ENCODE measurements at regions not wholly inside any gene's neighbourhood (a gene's known extent, or its start where the extent isn't known, plus 50 kb on each side); places are given as distances from the start of the nearest gene placed in this dataset.

DNA sequence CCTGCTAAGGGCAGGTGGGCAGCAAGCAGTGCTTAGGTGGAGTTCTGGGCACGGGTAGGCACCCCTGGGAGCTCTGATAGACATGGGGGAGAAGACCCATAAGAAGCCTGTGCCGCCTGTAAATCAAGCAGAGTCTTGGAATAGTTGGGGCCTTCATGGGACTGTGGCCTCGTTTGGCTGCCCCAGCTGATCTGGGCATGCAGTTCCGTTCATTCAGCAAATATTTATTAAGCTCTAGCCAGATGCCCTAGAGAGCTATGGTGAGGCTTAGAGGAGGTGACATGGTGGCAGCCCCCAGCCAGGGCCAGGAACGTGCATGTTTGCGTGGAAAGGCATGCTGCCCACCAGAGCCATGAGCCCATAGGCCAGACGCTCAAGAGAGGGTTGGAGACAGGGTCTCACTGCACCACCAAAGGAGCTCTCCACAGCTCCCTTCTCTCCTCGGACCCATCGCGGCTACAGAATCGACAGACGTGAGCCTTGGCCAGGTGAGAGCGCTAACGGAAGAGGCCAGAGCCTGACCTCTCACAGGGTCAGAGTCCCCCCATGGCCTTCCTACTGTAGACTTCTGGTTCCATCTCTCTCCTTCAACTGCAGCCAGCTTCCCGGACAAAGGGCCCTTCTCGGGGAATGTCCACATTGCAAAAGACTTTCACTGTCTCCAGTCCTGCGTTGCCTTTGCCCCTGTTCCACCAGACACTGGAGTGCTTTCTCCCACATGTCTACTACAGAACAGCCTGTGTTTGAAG lies 135.7 kb downstream of the INHBB start:
- DNase-seq, result no peak

GRCh38 chr2:120482334-120482733 lies 136.4 kb downstream of the INHBB start:
- DNase-seq, result no peak

GRCh38 chr2:120483355-120483754 lies 137.4 kb downstream of the INHBB start:
- DNase-seq, result no peak

- DNase-seq, result no peak
Observed at GRCh38 chr2:120485096-120485495, 139.2 kb downstream of the INHBB start.

GRCh38 chr2:120486441-120486840 lies 140.5 kb downstream of the INHBB start:
- DNase-seq, result no peak

- DNase-seq, result no peak
Observed at GRCh38 chr2:120486946-120487345, 141.0 kb downstream of the INHBB start.

- no peak for DNase-seq
Observed at GRCh38 chr2:120488531-120488930, 142.6 kb downstream of the INHBB start.

DNA sequence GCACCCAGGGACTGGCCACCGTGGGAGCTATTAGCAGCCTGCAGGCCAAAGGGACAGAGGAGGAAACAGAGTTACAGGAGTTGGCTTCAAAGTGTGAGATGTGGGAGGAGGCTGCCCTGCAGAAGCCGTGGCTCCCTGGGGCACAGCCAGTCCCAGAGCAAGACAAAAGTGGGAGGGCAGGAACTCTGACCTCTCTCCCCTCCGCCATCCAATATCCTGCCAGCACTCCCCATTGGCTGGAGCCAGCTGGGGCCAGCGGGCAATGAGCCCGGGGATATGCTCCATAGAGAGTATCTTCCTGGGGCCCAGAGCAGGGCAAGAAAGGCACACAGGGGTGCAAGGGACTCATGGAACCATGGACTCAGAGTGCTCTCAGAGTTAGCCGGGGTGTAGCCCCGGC lies 143.1 kb downstream of the INHBB start:
- no peak for DNase-seq

DNA sequence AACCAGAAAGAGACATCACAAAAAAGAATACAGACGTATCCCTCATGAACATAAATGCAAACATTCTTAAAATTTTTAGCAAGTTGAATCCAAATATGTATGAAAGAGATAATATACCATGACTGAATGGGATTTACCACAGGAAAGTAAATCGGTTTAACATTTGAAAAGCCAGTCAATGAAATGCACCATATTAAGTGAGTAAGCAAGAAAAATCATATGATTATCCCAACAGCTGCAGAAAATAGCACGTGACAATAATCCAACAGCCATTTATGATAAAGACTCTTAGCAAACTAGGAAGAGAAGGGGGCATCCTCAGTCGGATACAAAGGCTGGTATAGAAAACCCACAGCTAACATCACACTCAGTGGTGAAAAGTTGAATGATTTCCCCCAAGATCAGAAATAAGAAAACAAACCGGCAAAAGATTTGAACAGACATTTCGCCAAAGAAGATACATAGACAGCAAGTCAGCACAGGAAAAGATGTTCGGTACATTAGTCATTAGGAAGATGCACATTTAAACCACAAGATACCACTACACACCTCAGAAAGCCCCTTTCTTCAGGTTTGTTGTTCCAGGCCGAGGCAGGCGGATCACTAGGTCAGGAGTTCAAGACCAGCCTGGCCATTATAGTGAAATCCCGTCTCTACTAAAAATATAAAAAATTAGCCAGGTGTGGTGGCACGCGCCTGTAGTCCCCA lies 144.3 kb downstream of the INHBB start:
- no peak for DNase-seq

- no peak for DNase-seq
Observed at GRCh38 chr2:120491111-120491625, 145.2 kb downstream of the INHBB start.

GRCh38 chr2:120493231-120493630 lies 147.3 kb downstream of the INHBB start:
- no peak for DNase-seq

- no peak for DNase-seq
Observed at GRCh38 chr2:120494446-120494845, 148.5 kb downstream of the INHBB start.

DNA sequence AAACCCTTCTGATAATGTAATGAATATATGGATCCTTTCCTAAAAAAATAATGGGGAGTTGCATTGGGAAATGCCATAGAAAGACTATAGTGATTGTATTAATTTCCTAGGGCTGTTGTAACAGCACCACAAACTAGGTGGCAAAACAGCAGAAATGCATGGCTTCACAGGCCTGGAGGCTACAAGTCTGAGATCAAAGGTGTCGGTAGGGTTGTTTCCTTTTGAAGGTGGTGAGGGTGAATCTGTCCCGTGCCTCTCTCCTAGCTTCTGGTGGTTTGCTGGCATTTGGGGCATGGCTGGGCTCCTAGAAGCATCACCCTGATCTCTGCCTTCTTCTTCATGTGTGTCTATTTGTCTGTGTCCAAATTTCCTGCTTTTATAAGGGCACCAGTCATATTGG lies 149.7 kb downstream of the INHBB start:
- no peak for DNase-seq

DNA sequence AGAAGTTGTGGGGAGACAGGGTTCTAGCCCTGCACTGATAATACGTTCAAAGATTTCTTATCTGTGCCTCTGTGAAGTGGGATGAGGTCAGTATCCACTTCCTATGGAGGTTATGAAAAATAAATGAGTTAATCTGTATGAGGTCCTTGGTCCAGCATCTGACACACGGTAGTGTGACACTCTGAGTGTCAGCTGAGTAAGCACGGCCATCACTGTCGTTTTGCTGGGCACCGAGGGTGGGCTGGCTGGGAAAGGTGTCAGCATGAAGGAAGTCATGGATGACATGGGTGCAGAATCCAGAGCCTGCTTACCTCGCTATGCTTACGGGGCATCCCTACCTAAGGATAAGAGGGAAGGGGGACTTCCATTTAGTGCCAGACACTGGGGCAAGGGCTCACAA lies 150.3 kb downstream of the INHBB start:
- DNase-seq, result no peak

- no peak for DNase-seq
Observed at GRCh38 chr2:120496759-120497158, 150.8 kb downstream of the INHBB start.

- no peak for DNase-seq
Observed at GRCh38 chr2:120497261-120497977, 151.5 kb downstream of the INHBB start.

DNA sequence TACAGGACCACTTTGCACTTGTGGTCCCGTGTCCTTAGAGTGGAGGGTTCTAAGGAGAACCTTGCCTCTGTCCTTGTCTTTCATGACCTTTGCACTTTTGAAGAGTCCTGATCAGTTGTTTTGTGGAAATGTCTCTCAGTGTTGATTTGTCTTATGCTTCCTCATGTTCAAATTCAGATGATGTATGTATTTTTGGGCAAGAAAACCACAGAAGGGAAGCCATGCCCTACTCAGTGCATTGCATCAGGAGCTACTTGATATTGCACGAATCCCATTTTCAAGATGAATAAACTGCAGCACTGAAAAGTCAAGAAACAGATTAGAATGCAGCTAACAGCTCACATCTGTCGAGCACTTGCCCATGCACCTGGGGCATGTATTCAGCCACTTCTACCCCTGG lies 152.2 kb downstream of the INHBB start:
- no peak for DNase-seq

- no peak for DNase-seq
Observed at GRCh38 chr2:120498576-120499394, 152.8 kb downstream of the INHBB start.

GRCh38 chr2:120499784-120500495 lies 154.0 kb downstream of the INHBB start:
- DNase-seq, result no peak

DNA sequence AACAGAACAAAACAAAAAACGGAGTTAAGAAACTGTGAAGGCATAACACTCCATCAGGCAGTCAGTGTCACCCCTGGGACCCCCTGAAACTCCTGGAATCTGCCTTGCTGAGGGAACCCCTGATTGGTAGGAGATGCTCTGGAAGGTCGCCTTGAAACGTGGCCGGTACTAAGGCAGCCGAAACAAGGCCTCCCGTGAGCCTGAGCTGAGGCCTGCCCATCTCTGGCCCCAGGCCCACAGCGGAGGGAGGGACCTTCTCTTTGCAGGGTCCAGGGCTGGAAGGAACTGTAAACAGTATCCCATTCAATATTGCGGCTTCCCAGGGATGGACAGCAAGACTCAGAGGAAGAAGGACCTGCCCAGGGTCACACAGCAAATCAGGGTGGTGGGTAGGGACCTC lies 155.7 kb downstream of the INHBB start:
- no peak for DNase-seq

DNA sequence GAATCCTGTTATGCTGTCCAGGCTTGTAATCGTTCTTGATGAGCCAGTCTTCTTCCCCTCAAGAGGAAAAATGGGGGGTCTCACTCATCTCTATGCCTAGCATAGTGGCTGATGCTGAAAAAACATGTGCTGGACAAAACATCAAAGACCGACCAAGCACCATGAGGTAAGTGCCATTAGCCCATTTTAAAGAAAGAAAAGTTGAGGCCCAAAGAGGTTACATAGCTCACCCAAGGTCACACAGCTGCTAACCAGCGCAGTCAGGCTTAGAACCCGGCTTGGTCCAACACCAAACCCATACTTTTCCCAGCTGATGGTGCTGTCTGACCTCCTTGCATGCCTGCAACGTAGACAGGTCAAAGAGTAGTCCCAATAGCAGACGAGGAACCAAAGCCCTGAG lies 156.4 kb downstream of the INHBB start:
- no peak for DNase-seq

GRCh38 chr2:120502761-120503160 lies 156.8 kb downstream of the INHBB start:
- DNase-seq, result no peak

Measured in activated CD4-positive, alpha-beta T cell treated with anti-CD3 and anti-CD28 coated beads for 48 hours (primary cell).